ENCODE measurements at regions not wholly inside any gene's neighbourhood (a gene's known extent, or its start where the extent isn't known, plus 50 kb on each side); places are given as distances from the start of the nearest gene placed in this dataset.

- H3K4me3 ChIP-seq (ENCODE audit: low read depth, low read length), result no peak overlapping the region
- ChIA-PET CTCF (no interaction called here), POLR2A (no interaction called here)
- no peak for TF ChIP-seq CTCF (IDR thresholded peaks at IDR 0.05; ENCODE audit: insufficient read depth, low read depth, low read length)
- H3K27me3 ChIP-seq (ENCODE audit: control insufficient read depth, insufficient read depth, low read length), result no peaks in the 10 kb centered on the region
- no peak for DNase-seq (ENCODE audit: low read depth)
- H3K36me3 ChIP-seq (ENCODE audit: control insufficient read depth, insufficient read depth, low read length), result no peaks in the 10 kb centered on the region
Observed at GRCh38 chrX:51824061-51824460, 69.4 kb upstream of the MAGED1 start.

- no peak for TF ChIP-seq CTCF (IDR thresholded peaks at IDR 0.05; ENCODE audit: insufficient read depth, low read depth, low read length)
- no peak overlapping the region for H3K4me3 ChIP-seq (ENCODE audit: low read depth, low read length)
- DNase-seq (ENCODE audit: low read depth), result no peak
- ChIA-PET CTCF (no interaction called here), POLR2A (no interaction called here)
- H3K27me3 ChIP-seq (ENCODE audit: control insufficient read depth, insufficient read depth, low read length), result no peaks in the 10 kb centered on the region
- no peaks in the 10 kb centered on the region for H3K36me3 ChIP-seq (ENCODE audit: control insufficient read depth, insufficient read depth, low read length)
Observed at GRCh38 chrX:51825436-51825835, 68.0 kb upstream of the MAGED1 start.

- ChIA-PET CTCF (no interaction called here), POLR2A (no interaction called here)
- H3K27me3 ChIP-seq (ENCODE audit: control insufficient read depth, insufficient read depth, low read length), result no peaks in the 10 kb centered on the region
- no peaks in the 10 kb centered on the region for H3K36me3 ChIP-seq (ENCODE audit: control insufficient read depth, insufficient read depth, low read length)
- no peak for TF ChIP-seq CTCF (IDR thresholded peaks at IDR 0.05; ENCODE audit: insufficient read depth, low read depth, low read length)
- no peak for DNase-seq (ENCODE audit: low read depth)
- H3K4me3 ChIP-seq (ENCODE audit: low read depth, low read length), result no peak overlapping the region
Observed at GRCh38 chrX:51834076-51834475, 59.3 kb upstream of the MAGED1 start.

- no peak overlapping the region for H3K4me3 ChIP-seq (ENCODE audit: low read depth, low read length)
- no peaks in the 10 kb centered on the region for H3K36me3 ChIP-seq (ENCODE audit: control insufficient read depth, insufficient read depth, low read length)
- DNase-seq (ENCODE audit: low read depth), result no peak
- H3K27me3 ChIP-seq (ENCODE audit: control insufficient read depth, insufficient read depth, low read length), result no peaks in the 10 kb centered on the region
- ChIA-PET CTCF (no interaction called here), POLR2A (no interaction called here)
- TF ChIP-seq CTCF (IDR thresholded peaks at IDR 0.05; ENCODE audit: insufficient read depth, low read depth, low read length), result no peak
Observed at GRCh38 chrX:51836823-51837222, 56.6 kb upstream of the MAGED1 start.

- H3K36me3 ChIP-seq (ENCODE audit: control insufficient read depth, insufficient read depth, low read length), result no peaks in the 10 kb centered on the region
- ChIA-PET POLR2A (no interaction called here), CTCF (no interaction called here)
- H3K27me3 ChIP-seq (ENCODE audit: control insufficient read depth, insufficient read depth, low read length), result no peaks in the 10 kb centered on the region
- TF ChIP-seq CTCF (IDR thresholded peaks at IDR 0.05; ENCODE audit: insufficient read depth, low read depth, low read length), result no peak
- H3K4me3 ChIP-seq (ENCODE audit: low read depth, low read length), result no peak overlapping the region
- no peak for DNase-seq (ENCODE audit: low read depth)
Observed at GRCh38 chrX:51837451-51837850, 56.0 kb upstream of the MAGED1 start.

Measured in BJ (cell line).